Right lobe of liver (tissue), 6 donors: ENCODE measurements at regions not wholly inside any gene's neighbourhood (a gene's known extent, or its start where the extent isn't known, plus 50 kb on each side); places are given as distances from the start of the nearest gene placed in this dataset.
A peak's percentile ranks its signal among the peaks of the same experiment; 100 is the strongest.
"Not testable (repeated sequence)": the region's sequence is repeated elsewhere in the genome, so short reads cannot be mapped to it uniquely, and the experiment has no call there.

Source experiments
- ATAC-seq, 4 donors: fragments of 200-7000 bp; cut with Tn5 transposase; one replicate each; pipeline ENCODE4 v1.9.1; 2020; ENCODE audit warnings: mild to moderate bottlenecking in 4 of 4, moderate library complexity in 4 of 4
- DNase-seq, 3 donors: peaks; one replicate each; pipeline ENCODE4 v3.0.0-alpha.2; 2020
- H3K27ac ChIP-seq, 3 donors: fragments of 200-600 bp; one replicate each; pipeline ENCODE4 v1.8.0; 2022
- H3K27me3 ChIP-seq, 2 donors: fragments of 200-600 bp; one replicate each; pipeline ENCODE4 v1.8.0; 2022
- H3K36me3 ChIP-seq, 4 donors: fragments of 200-600 bp; sonication (generic) in 1 of 4; one replicate each; pipeline versions ENCODE4 v1.5.1 to v1.8.0; 2017 to 2022; ENCODE audit warnings: control low read depth in 1 of 4
- H3K4me1 ChIP-seq, 4 donors: fragments of 200-600 bp; sonication (generic) in 1 of 4; one replicate each; pipeline versions ENCODE4 v1.5.1 to v1.8.0; 2017 to 2022; ENCODE audit warnings: control low read depth in 1 of 4
- H3K4me3 ChIP-seq, 3 donors: fragments of 200-600 bp; one replicate each; pipeline ENCODE4 v1.8.0; 2022
- H3K9me3 ChIP-seq, 4 donors: fragments of 200-600 bp; sonication (generic) in 1 of 4; one replicate each; pipeline versions ENCODE4 v1.5.1 to v1.8.0; 2017 to 2022; ENCODE audit warnings: control low read depth in 1 of 4
- WGBS: methylation state at CpG from one replicate; pipeline ENCODE4 v1.1.6; 2018; ENCODE audit warnings: low coverage, low lambda C conversion rate; ENCODE audit not compliant: insufficient coverage; ENCODE audit errors: missing lambda C conversion rate; 5-methylcytosine and 5-hydroxymethylcytosine counted together
- intact Hi-C, 2 donors: fragments of 100-400 bp; cut with DNase I; formaldehyde crosslinking; loops; one replicate each; pipeline versions ENCODE4 v1.11.2 to v1.14.1; 2022
- donor health status: DM: no; HTN: yes; CAD: no.
- donor health status: DM: no; HTN: no; CAD: no.
- donor health status: DM: no; HTN: no; CAD: no.
- donor health status: DM: no; HTN: yes; CAD: no.
- donor health status: DM: no; HTN: yes; CAD: no.

- WGBS = 50% methylated on average over 1 of the region's 4 CpGs
Measured at GRCh38 chr1:145484257-145484656, 58.9 kb upstream of the NBPF20 start.

DNA sequence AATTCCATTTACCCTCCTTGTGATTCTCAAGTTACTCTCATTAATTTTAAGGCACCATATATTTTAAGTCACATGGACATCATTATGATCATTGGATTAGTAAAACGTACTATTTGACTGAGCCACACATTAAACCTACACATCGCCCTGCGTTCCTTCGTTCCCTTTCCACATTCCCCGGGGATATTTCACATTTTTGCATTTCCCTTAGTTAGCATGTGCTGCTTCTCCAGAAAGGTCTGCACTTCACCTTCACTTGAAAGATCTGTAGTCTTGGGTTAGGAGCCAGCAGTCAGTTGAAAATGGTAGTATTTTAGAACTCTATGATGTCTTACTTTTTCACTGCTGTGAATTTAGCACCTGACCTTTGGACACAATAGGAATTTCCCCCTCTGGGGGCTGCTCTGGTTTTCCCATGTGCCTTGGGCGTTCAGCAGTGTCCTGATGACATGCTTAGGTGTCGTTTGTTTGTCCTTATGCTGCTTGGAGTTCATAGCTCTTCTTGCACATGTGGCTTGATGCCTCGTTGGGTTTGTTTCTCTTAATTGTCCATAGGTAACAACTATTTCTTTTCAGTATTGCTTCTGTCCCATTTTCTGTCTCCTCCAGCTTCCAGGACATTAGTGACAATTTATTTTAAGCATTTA lies 56.9 kb upstream of the NBPF20 start:
- H3K9me3 ChIP-seq, H3K27ac ChIP-seq, H3K4me1 ChIP-seq, DNase-seq, intact Hi-C loops, H3K27me3 ChIP-seq, H3K36me3 ChIP-seq, ATAC-seq, H3K4me3 ChIP-seq: not testable (repeated sequence)
- WGBS = 33% methylated on average over 7 of the region's 8 CpGs

More at GRCh38 chr1:145484257-145484656, 58.9 kb upstream of the NBPF20 start:
- H3K9me3 ChIP-seq, intact Hi-C loops, H3K27me3 ChIP-seq, H3K36me3 ChIP-seq, H3K4me1 ChIP-seq, H3K4me3 ChIP-seq, DNase-seq, H3K27ac ChIP-seq: not testable (repeated sequence)
- ATAC-seq = peak in 2 of 4 donors; percentile 43 to 53

DNA sequence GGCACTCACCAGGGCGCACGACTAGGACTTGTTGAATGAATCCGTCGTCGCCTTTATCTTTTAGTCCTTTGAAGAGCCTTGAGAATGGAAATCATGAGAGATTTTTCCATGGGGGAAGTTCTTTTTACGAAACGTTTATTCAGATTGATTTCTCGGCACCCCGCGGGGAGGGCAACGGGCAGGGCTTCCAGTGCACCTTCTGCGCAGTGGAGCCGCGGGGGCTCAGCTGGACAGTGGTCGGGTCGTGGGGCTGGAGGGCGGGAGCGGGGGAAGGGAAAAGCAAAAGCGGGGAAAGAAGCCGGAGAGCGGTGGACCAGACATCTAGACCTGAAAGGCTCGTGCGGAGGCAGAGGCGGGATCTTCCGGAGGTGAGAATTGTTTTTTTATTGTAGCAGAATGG lies 50.6 kb upstream of the NBPF20 start:
- H3K9me3 ChIP-seq, DNase-seq, H3K27ac ChIP-seq, H3K4me3 ChIP-seq, H3K27me3 ChIP-seq, ATAC-seq, intact Hi-C loops, H3K4me1 ChIP-seq, H3K36me3 ChIP-seq: not testable (repeated sequence)
- 1% methylated on average over 22 of the region's 25 CpGs for WGBS

DNA sequence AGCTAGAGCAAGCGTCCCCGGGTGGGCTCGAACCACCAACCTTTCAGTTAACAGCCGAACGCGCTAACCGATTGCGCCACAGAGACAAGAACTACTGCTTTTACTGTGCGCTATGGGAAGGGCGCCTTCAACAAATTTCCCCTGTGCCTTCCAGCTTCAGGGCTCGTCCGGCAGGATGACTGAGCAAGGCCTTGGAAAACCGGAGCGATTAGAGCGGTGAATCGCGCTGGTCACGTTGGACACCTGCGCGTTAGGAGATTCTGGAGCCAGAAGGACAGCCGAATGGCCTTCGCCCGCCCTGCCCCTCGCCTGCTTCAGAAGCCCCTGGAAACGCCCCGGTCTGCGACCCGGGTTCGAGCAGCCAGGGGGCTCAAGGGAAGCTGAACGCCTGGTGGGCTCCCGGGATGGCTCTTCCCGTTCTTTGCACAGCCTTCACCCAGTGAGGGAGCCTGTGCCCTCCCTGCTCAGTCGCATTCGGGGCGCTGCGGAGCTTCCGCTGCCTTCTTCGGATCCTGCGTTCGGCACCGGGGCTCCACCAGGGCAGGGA lies 50.0 kb upstream of the NBPF20 start:
- H3K4me3 ChIP-seq, H3K27me3 ChIP-seq, DNase-seq, intact Hi-C loops, ATAC-seq, H3K9me3 ChIP-seq, H3K36me3 ChIP-seq, H3K27ac ChIP-seq, H3K4me1 ChIP-seq: not testable (repeated sequence)
- WGBS = no CpG with 5 or more reads among the region's 41 CpGs
